Amniotic epithelial cell (primary cell): ENCODE measurements at regions not wholly inside any gene's neighbourhood (a gene's known extent, or its start where the extent isn't known, plus 50 kb on each side); places are given as distances from the start of the nearest gene placed in this dataset.
"Not testable (repeated sequence)": the region's sequence is repeated elsewhere in the genome, so short reads cannot be mapped to it uniquely, and the experiment has no call there.

Experiments used
- DNase-seq: peaks from one replicate; pipeline ENCODE4 v3.0.0-alpha.2; 2010; ENCODE audit warnings: low read depth

DNA sequence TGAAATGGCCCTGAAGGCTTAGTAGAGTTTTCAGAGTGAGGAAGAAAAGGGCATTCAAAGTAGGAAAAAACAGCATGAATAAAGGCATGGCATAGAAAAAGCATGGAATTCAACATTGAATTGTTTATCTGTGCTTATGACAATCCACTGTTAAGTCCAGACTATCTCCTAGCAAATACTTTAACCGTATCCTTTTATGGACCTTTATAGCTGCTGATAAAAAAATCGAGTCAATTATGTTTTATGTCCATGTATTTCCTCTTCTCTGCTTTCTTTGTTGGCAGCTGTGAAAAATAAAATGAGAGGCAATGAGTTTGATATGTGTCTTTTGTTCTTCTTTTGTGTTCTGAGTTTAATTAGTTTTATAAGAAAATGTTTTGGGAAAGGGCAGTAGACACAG, 70.4 kb downstream of the TDRD15 start:
- DNase-seq = no peak

DNA sequence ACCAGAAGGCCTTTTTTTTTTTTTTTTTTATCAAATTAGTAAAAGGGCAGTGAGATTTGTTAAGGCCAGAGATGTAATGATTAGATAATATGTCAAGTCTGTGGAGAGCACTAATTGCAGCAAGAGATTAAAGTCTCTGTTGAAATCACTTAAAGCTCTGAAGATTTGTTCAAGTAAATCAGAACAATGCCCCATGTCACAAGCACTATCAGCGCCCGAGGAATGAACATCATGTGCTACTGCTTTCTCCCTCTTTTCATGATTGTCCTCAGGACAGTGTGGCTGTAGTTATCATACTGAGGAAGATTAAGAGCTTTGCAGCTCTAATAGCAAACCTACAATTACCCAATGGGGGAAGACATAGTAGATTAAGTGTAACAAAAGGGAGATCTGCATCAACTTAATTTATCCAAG, 71.1 kb downstream of the TDRD15 start:
- DNase-seq = no peak

DNA sequence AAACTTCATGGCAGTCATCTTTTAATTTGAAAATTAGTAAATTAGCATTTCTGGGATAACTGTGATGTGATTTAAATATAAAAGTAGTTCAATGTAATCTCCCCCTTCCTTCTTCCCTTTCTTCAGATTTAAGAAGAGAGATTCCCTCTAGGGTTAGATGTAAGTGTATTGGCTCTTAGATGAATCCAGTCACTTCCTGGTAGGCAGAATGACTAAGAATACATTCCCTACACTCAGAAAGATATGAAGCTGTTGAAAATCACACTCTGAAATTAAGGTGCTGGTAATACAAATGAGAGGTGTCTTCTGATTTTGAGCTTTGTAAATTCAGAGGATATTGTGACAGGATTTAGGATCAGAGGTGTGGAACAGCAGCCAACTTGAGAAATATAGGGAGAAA, 71.6 kb downstream of the TDRD15 start:
- DNase-seq = no peak

DNA sequence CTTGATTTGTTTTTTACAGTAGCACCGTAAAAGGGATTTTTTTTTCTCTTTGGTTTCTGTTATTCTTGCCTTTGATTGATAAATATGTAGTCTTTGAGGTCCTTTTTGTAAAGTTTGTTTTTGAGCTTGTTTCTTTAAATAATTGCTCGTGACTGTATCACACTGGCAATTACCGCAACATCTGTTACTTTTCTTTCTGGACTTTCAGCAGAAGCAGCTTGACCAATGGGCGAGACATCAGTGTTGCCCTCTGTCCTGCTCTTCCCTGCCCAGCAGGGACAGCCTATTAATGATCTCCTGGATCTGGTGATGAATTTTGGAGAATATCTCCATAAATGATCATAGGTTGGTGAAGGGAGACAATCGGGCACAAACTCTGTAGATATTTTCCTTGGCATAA, 74.9 kb downstream of the TDRD15 start:
- DNase-seq = no peak

DNA sequence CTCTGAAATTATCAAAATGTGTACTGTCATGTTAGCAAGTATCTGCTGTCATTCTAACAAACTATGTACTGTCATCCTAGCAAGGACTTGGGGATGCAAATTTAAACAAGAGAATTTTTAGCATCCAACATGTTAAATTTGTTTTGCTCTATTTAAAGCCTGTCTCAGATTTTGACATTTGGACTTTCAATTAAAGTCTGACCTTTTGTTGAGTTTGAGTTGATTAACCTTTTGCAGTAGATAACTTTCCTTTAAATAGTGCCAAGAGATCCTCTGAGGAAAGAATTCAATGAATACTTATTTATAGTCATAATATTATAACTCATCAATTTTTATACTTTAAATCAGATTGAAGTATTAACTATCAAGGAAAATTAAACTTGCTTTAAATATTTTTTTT, 80.2 kb downstream of the TDRD15 start:
- no peak for DNase-seq

DNA sequence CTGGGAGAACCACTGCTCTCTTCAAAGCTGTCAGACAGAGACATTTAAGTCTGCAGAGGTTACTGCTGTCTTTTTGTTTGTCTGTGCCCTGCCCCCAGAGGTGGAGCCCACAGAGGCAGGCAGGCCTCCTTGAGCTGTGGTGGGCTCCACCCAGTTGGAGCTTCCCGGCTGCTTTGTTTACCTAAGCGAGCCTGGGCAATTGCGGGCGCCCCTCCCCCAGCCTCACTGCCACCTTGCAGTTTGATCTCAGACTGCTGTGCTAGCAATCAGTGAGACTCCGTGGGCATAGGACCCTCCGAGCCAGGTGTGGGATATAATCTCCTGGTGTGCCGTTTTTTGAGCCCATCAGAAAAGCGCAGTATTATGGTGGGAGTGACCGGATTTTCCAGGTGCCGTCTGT, 90.3 kb downstream of the TDRD15 start:
- not testable (repeated sequence) for DNase-seq

DNA sequence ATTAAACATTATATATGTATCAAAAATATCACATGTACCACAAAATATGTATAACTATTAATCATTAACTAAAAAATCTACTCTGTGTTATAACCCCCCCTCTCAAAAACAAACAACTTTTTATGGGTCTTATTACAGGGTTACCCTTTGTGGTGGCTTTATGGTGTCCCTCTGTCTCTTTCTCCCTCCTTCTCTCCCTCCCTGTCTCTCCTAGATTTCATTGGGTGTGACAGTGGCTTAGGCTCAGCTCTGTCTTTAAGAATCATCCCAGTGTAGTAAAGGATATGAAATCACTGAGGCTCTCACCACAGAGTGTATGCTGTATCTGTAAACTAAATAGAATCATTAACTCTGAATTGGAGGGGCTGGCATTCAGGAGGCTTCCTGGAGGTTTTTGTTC, 93.7 kb downstream of the TDRD15 start:
- no peak for DNase-seq

DNA sequence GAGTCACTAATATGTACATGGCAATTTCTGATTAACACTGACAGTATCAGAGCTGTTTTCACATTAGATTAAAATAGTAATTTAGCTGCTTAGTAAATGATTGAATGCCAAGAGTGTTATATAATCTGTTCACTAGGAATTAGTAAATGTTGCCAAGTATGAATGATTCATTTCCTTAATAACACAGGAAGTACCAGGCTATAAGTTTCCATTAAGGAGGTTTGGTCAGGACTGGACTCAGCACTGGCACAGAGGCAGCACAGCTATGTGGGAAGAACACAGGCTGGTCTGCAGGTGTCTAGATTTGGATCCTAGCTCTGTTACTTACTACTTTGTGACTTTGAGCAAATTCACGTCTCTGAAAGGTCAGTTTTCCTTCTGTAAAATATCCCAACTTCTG, 97.2 kb downstream of the TDRD15 start:
- DNase-seq = no peak

DNA sequence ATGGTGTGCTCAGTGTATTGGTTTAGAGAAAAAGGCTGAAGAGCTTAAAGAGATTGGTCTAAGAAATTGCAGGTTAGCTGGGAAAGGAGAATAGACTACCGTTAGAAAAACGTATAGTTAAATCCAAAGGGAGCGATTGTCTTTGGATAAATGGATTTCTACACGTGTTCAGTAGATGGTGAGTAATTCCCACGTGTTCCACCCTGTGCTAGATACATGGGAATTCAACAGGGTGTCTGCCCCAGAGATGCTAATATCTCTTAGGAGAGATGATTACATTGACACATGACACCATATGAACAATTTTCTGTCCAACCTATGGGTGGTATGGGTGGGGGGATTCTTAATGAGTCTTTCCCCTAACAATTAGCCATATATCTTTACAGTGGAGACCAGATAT, 99.8 kb downstream of the TDRD15 start:
- no peak for DNase-seq

DNA sequence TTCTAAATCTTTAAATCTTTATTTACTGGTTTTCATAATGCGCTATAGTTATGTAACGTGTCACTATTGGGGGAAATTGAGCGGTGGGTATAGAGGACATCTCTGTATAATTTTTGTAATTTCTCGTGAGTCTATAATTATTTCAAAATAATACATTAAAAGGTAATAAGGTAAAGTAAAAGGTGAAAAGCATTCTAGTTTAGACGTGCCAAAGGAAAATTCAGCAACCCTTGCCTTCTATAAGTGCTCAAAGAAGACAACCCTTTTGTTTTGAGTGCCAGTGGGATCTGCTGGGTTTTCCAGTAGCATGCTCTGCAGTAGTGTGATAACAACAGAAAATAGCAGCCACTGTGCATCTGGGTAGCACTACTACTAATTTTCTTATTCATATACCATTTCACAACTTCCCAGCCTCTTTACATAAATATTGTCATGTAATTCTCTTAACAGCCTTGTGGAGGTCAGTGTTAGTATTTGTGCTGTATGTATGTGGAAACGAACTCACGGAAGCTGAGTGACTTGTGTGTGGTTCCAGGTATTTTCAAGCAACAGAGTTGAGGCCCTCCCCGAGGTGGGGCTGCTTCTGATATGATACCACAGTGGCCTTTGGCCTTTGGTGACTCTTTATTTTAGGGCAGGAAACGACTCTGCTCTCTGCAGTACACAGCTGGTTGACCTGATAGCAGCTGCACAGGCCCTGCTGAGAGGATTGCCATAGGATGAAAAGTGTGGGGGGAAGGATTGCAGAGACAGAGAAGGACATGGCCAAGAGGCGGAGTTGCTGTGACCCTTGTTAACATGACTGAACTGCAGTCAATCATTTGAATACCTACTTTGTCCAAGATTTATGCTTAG, 104.5 kb downstream of the TDRD15 start:
- DNase-seq = no peak

DNA sequence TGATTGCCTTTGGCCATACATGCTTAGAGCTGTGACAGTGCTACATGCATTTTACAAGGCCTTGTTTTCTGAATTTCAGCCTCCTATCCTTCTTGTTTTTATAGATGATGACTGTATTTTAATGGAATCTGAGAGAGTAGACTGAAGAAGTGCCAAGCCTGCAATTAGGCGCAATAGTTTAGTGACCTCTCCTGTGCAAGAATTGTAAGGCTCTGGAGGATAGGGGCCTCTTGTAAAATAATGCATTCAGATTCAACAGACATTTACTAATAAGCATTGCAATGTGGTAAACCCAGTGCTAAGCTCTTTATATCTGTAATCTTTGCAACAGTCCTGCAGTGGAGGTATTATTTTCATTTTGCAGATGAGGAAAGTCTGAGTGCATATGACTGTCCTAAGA, 105.5 kb downstream of the TDRD15 start:
- DNase-seq = no peak

DNA sequence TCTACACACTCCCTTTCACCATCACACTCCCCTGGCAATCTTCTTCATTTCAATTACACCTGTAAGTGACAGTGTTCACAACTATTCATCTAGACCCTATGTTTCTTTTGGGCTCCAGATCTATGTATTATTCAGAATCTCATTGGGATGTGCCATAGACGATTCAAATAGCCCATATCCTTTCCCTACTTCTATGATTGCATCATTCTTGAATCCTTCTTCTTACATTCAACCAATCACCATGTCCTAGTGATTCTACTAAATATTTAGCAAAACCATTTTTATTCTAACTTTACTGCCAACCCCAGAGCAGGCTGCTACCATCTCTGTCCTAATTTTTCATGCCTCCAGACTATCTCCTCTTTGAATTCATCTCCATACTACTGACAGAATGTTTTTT, 106.4 kb downstream of the TDRD15 start:
- DNase-seq = no peak

DNA sequence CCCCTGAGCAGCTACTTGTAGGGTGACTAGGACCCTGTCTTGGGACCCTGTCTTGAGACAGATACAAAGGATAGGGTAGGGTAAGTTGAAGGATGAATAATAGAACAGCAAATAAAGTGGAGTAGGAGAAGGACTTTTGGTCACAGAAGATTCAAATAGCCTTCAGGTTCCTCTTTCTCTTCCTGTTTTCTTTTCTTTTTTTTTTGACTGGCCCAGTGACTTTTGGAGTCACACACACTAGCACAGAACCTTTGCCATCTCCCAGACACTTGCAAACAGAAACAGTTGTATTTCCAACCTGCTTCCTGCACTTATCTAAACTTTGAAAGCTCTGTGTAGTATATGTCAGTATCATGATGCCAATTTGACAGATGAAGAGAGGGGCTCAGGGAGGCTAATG, 108.2 kb downstream of the TDRD15 start:
- DNase-seq = no peak

DNA sequence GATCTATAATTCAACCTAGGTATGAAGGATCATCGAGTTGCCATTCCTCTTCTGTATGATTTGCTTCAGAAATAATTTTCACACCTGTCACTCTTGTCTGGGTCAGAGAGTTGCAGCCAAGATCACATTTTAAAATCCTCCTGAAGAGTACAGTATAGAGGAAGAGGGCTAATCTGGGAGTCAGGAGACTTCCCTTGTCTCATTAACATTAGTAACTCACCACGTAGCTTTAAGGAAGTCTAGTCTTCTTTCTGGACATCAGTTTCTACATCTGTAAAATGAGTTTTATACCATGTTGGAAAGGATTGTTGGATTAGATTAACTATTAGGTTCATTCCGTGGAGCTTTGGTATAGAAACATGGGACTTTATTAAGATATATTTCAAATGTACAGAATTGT, 109.4 kb downstream of the TDRD15 start:
- no peak for DNase-seq

DNA sequence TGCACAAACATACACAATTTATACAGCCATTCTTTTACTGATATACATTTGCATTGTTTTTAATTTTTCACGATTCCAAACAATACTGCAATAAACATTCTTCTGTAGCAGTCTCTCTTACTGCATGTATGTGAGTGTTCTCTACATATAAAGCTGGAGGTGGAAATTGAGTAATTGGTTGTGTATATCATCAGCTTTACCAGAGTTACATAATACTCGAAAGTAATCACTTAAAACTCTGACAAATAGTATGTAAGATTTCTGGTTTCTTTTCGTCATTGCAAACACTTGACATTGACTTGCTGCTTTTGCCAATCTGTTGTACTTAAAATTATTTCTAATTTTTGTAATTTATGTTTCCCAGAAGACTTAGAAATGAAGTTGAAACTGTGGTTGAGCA, 110.2 kb downstream of the TDRD15 start:
- DNase-seq = no peak

DNA sequence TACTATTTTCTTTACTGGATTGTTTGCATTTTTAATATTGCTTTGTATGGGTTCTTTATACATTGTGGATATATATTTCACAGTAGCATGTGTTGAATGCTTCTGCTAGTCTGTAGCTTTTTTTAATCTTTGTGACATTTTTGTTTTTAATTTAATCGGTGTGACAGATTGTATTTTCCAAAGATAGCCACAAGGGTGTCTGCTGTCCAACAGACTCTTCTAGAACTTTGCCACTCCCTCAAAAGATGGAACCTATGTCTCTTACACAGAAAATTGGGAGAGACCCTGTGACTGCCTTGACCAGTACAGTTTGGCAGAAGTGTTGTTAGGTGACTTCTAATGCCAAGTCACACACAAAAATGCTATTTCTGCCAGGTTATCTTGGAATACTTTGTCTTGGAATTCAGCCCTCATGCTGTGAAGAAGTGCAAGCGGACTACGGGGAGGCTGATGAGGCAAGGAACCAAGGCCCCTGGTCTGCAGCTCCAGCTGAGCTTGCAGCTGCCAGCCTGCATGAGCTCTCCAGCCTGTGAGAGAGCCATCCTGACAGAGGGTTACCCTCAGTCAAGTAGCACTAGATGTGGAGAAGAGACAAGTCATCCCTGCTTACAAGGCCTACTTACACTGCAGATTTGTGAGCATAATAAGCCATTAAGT, 110.8 kb downstream of the TDRD15 start:
- no peak for DNase-seq

DNA sequence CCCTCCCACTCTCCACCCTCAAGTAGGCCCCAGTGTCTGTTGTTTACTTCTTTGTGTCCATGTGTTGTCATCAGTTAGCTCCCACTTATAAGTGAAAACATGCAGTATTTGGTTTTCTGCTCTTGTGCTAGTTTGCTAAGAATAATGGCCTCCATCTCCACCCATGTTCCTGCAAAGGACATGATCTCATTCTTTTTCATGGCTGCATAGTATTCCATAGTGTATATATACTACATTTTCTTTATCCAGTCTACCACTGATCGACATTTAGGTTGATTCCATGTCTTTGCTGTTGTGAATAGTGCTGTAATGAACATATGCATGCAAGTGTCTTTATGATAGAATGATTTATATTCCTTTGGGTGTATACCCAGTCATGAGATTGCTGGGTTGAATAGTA, 116.0 kb downstream of the TDRD15 start:
- DNase-seq = not testable (repeated sequence)

DNA sequence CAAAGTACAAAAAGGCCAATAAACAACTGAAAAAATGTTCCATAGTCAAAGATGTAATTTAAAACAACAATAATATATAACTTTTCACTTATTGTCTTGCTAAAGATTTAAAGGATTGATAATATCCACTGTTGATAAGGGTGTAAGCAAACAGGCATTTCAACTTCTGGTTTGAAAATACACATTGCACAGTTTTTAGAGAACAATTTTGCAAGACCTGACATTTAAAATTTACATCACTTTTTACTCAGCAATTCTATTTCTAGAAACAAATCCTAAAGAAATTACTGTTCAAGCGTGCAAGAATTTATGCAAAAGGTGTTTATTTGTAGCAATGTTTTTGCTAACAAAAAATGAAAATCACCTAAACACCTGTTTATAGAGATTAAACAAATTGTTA, 120.4 kb downstream of the TDRD15 start:
- DNase-seq = no peak

DNA sequence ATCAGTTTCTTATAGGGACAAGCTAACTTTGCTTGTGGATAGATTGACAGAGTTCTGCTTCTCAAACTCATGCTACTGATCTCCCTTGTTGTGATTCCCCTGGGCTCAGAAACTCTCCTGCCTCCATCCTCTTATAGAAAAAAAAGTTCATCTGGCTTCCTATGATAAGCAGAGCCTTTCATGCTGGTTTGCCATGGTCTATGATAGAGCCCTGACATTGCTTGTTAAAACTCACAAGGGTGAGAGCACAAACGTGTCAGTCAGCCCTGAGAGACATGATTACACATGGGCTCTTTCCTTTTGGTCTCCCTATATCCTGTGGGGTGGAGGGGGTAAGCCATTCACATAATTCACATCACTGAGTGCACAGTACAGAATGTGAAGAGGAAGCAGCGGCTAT, 121.8 kb downstream of the TDRD15 start:
- no peak for DNase-seq

DNA sequence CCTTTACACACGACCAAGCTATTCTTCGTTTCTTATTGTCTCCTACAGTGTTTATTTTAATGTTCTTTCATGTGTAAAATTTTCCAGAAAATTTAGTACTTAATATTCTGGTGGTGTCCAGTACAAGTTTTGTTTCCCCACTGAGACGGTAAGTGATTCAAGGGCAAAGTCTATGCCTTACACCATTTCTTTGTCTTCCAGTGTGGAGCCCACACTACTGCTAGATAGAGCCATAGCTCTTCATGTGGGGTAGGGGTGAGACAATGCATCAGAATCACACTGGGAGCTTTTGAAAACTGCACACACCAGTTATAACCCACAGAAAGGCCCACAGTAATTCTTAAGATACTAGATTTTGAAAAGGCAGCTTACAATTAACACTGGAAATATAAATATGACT, 125.6 kb downstream of the TDRD15 start:
- no peak for DNase-seq

DNA sequence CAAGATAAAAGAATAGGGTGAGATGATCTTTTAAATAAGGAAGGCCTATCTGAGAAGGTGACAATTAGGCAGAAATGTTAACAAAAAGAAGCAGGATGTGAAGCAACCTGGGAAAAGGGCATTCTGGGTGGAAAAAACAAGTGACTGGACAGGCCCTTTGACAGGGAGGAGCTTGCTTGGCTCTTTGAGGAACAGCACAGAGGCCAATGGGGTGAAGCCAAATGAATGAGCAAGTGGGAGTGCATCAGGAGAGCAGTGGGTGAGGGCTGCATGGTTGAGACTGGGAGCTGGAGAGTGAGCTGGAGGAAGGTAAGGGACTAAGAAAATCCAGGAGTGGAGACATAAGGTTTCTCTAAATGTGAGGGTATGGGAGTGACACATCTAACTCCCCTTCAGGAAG, 126.9 kb downstream of the TDRD15 start:
- DNase-seq = no peak

DNA sequence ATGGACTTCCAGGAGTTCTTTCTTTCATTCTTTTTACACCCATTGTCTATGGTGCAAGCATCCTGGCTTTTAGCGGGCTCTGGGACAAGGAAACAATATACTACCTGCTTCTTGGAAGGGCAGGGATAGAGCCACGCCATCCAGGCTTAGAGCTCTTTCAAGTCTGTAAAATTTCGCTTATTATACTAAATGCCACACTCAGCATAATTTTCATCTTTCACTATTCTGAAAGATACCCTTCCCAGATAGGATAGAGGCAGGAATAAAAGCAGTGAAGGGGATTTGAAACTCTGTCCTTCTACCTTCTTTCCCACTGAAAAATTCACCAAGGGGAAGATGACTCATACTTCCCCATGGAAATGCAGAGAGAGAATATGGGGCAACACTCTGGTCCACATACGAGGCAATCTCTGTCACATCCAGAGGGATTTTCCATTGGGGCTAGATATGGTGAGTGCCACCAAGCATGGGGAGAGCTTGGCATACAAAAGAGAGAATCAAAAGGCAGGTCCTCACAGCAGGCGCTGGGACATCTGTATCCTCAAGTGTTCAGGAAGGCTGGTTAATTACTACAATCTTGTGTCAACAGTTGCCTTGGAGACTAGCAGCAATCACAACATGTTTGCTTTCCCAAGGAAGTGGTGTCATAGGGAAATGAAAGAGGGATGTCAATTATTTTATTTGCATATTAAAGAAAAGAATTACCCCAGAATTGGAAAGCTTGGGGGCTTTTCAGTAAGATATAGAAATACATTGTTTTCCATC, 127.6 kb downstream of the TDRD15 start:
- DNase-seq = no peak
